Iris pigment epithelial cell (primary cell): ENCODE measurements at regions not wholly inside any gene's neighbourhood (a gene's known extent, or its start where the extent isn't known, plus 50 kb on each side); places are given as distances from the start of the nearest gene placed in this dataset.

Experiments used
- DNase-seq: peaks from one replicate; pipeline ENCODE4 v3.0.0-alpha.2; 2011; ENCODE audit warnings: low read depth

GRCh38 chrX:81489987-81490386 is 288.1 kb downstream of the SH3BGRL start:
- DNase-seq = peak; percentile 8

GRCh38 chrX:81527881-81528440 is 326.1 kb downstream of the SH3BGRL start:
- no peak for DNase-seq

- DNase-seq = no peak
These were observed 335.8 kb downstream of the SH3BGRL start for GRCh38 chrX:81537723-81538122.

GRCh38 chrX:81542255-81542654 is 340.4 kb downstream of the SH3BGRL start:
- no peak for DNase-seq

GRCh38 chrX:81556880-81557279 is 355.0 kb downstream of the SH3BGRL start:
- no peak for DNase-seq

- DNase-seq = no peak
These were observed 362.9 kb downstream of the SH3BGRL start for GRCh38 chrX:81564851-81565250.

GRCh38 chrX:81577028-81577427 is 375.1 kb downstream of the SH3BGRL start:
- DNase-seq = no peak

GRCh38 chrX:81586096-81586495 is 384.2 kb downstream of the SH3BGRL start:
- no peak for DNase-seq

GRCh38 chrX:81615979-81616378 is 414.1 kb downstream of the SH3BGRL start:
- no peak for DNase-seq

GRCh38 chrX:81662381-81662780 is 460.5 kb downstream of the SH3BGRL start:
- DNase-seq = no peak

GRCh38 chrX:81708487-81708886 is 506.6 kb downstream of the SH3BGRL start:
- DNase-seq = peak; percentile 7

- DNase-seq = no peak
These were observed 526.7 kb downstream of the SH3BGRL start for GRCh38 chrX:81728622-81729021.

GRCh38 chrX:81729269-81729777 is 527.4 kb downstream of the SH3BGRL start:
- no peak for DNase-seq

GRCh38 chrX:81779701-81780100 is 577.8 kb downstream of the SH3BGRL start:
- no peak for DNase-seq

GRCh38 chrX:81791086-81791485 is 589.2 kb downstream of the SH3BGRL start:
- DNase-seq = no peak
